Brain pericyte (primary cell): ENCODE measurements at regions not wholly inside any gene's neighbourhood (a gene's known extent, or its start where the extent isn't known, plus 50 kb on each side); places are given as distances from the start of the nearest gene placed in this dataset.
A peak's percentile ranks its signal among the peaks of the same experiment; 100 is the strongest.
"Not testable (repeated sequence)": the region's sequence is repeated elsewhere in the genome, so short reads cannot be mapped to it uniquely, and the experiment has no call there.

Source experiments
- DNase-seq: peaks from one replicate; pipeline ENCODE4 v3.0.0-alpha.2; 2012; ENCODE audit warnings: low read depth, low spot score

DNA sequence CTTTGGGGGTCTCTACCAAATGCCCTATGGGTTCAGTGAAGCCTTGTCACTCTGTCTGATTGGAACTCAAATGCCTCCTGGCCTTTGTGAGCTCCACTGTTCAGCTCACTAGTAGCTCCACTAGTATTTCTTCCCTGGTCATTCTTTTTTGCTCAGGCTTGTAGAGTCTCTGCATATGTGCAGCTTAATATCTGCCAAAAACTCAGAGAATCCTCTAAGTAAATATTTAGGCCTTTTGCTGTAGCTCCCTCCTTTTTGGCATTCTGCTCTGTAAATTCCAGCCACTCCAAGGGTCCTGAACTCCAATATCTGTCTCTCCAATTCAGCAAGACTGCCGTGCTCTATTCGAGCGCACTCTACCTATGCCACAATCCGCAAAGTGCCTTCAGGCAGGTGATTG, 146.5 kb downstream of the MAIP1 start:
- DNase-seq = no peak

DNA sequence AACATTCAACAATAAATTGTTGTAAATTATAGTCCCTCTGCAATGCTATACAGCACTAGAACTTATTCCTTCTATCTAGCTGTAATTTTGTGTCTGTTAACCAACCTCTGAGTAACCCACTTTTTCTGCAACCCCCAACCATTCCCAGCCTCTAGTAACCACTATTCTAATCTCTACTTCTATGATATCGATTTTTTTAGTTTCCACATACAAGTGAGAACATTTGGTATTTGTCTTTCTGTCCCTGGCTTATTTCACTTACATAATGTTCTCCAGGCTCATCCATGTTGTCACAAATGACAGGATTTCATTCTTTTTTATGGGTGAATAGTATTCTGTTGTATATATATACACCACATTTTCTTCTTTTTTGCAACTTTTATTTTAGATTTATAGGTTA, 147.6 kb downstream of the MAIP1 start:
- no peak for DNase-seq

DNA sequence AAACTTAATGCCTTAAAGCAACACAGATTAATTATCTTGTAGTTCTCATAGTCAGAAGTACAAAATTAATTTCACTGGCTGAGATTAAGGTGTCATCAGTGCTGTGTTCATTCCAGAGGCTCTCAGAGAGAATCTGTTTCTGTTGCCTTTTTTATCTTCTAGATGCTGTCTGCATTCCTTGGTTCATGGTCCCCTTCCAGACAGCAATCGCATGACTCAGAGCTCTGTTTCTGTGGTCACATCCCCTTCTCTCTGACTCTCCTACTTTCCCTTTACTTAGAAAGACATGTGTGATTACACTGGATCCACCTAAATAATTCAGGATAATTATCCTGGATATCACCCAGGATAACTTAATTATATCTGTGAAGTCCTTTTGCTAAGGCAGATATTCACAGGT, 148.6 kb downstream of the MAIP1 start:
- DNase-seq = no peak

GRCh38 chr2:200107514-200108217, 152.3 kb downstream of the MAIP1 start:
- no peak for DNase-seq

GRCh38 chr2:200109421-200109820, 154.0 kb downstream of the MAIP1 start:
- no peak for DNase-seq

DNA sequence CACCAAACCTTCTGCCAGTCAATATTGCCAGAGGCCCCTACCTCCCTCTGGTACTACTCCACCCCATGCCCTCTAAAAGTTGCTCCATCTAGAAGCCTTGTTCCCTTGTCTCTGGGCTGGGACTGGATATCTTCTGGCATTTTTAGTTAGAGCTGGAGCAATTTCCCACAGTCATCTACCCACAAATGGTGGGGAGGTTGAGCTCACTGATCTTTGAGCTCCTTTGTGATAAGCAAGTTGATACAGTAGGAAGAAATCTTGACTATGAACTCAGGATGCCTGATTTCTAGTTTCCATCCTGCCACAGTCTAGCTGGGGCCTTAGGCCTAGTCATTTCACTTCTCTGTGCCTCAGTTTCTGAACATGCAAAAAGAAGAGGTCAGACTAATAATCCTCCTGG, 155.0 kb downstream of the MAIP1 start:
- no peak for DNase-seq

DNA sequence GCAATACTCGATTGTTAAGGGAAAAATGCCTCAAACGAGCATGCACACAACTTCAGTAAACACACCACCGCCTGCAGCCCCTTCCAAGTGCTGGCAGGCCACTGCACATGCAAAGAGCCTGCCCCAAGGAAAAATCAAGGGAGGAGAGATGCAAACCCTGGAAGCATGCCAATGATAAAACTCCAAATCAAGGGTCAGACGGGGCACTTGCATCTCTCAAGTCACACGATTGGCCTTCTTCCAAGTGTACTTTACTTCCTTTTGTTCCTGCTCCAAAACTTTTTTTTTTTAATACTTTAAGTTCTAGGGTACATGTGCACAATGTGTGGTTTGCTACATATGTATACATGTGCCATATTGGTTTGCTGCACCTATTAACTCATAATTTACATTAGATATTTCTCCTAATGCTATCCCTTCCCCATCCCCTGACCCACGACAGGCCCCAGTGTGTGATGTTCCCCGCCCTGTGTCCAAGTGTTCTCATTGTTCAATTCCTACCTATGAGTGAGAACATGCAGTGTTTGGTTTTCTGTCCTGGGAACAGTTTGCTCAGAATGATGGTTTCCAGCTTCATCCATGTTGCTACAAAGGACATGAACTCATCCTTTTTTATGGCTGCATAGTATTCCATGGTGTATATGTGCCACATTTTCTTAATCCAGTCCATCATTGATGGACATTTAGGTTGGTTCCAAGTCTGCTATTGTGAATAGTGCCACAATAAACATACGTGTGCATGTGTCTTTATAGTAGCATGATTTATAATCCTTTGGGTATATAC, 157.8 kb downstream of the MAIP1 start:
- not testable (repeated sequence) for DNase-seq

DNA sequence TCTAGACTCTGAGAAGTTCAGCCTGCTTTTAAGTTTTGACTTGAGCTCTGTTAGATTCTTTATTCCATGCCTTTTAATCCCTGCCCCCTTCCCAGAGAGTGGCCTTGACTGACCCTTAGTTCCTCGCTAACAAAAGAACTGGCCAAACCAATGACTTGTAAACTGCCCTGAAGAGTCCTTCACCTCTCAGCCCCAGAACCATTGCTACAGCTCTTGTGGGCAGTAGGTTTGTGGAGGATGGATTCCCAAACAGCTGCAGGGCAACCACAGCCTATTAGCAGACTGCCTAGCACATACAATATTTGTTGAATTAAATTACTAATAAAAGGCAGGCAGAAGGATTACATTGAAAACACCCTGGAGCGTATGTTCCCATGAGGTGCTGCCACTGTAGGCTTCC, 163.9 kb downstream of the MAIP1 start:
- DNase-seq = no peak

DNA sequence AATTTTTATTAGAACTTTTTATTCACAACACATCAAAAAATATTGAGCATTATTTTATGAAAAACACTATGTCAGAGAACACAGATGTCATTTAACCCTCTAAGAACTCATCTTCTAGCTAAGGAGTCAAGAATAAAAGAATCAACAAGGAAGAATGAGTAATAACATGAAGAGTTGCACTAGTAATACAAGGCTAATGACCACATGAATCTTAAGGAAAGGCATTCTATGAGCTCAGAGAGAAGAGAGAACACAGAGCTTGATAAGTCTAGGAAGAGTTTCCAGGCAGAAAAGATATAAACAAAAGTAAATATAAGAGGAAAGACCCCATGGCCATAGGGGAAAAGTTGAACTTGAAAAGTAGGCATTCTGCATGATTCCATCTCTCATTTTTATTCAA, 166.5 kb downstream of the MAIP1 start:
- no peak for DNase-seq

DNA sequence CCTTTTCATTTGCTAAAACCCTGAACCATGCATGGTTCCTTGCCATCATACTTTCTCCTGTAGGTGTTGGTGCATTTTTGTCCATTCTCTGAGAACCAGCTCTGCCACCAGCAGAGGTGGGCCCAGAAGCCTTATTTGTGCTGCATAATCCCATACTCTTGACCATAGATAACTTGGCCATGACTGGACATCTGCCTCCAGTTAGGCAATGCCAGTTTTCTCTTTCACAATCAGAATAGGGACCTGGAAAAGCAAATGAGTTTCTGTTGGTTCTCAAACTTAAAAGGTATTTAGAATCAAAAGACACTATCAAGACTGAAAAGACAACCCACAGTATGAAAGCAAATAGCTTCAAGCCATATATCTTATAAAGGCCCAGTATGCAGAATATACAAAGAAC, 167.3 kb downstream of the MAIP1 start:
- DNase-seq = no peak

- DNase-seq = not testable (repeated sequence)
Observed at GRCh38 chr2:200124665-200125368, 169.4 kb downstream of the MAIP1 start.

GRCh38 chr2:200125444-200126284, 170.3 kb downstream of the MAIP1 start:
- DNase-seq = no peak

- not testable (repeated sequence) for DNase-seq
Observed at GRCh38 chr2:200126285-200126670, 170.9 kb downstream of the MAIP1 start.

- DNase-seq = not testable (repeated sequence)
Observed at GRCh38 chr2:200126680-200127079, 171.3 kb downstream of the MAIP1 start.

DNA sequence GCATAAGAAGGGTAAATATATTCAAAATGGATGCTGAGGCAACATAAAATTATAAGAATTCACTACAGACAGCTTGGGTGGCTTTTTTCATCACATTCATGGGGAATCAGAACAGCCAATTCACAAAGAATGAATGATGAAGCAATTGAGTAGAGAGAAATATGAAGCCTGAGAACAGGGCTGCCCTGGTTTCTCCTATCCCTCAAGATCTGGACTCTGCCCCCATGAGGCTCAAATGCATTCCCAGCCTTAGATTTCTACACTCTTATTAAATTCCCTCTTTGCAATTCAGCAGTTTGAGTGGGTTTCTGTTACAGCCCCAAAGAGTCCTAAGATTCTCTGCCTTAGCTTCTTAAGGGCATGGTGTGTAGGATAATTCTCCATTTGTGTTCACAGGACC, 172.5 kb downstream of the MAIP1 start:
- DNase-seq = no peak

GRCh38 chr2:200128296-200128695, 172.9 kb downstream of the MAIP1 start:
- DNase-seq = no peak

DNA sequence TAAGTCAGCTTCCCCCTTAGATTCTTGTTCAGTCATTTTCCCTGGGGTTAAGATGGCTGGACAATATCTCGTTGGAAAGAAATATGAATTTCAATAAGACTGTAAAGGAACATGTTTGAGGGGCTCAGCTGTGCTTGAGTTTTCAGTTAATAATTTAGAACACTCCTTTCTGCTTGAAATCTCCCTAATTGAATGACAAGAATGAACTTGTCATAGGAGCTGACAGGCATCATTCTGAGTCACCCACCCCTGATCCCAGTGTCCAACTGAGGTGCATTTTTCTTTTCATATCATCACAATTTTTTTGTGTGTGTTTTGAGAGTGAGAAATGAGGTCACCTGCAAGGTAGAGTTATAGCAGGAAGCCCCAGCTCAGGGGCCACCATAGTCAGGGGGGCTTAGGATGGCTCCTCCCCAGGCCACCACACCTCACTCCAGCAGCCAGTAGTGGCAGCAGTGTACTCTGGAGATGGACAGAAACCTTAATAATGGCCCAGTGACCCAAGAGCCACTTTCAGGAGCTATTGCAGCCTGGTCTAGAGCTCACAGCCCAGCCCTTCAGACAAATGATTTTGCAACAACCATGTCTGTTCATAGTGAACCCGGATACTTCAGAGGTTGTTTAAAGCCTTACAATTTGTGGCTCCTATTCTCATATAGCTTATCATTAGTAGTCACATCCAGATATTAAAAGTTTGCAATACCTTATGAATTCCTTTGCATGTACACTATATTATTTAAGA, 174.5 kb downstream of the MAIP1 start:
- DNase-seq = no peak

- DNase-seq = peak; percentile 64
Observed at GRCh38 chr2:200130762-200131166, 175.4 kb downstream of the MAIP1 start.

GRCh38 chr2:200131307-200131706, 175.2 kb upstream of the SPATS2L start:
- no peak for DNase-seq

DNA sequence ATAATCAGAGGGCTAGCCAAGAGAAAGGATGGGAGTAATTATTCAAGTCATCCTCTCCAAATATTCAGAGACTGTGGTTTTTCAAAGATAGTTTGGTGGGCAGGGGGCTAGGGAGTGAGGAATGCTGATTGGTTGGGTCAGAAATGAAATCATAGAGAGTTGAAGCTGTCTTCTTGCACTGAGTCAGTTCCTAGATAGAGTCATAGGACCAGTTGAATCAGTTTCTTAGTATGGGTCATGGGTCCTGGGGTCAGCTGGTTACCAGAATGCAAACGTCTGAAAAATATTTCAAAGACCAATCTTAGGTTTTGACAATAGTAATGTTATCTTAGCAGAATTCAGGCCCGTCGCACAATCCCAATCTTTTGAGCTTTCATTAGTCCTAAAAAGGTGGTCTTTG, 171.4 kb upstream of the SPATS2L start:
- DNase-seq = no peak

- no peak for DNase-seq
Observed at GRCh38 chr2:200136655-200137054, 169.8 kb upstream of the SPATS2L start.
